Natural killer cell (primary cell): ENCODE measurements at regions not wholly inside any gene's neighbourhood (a gene's known extent, or its start where the extent isn't known, plus 50 kb on each side); places are given as distances from the start of the nearest gene placed in this dataset.
"Not testable (repeated sequence)": the region's sequence is repeated elsewhere in the genome, so short reads cannot be mapped to it uniquely, and the experiment has no call there.

Experiments used
- ATAC-seq, 3 donors: fragments of 150-1000 bp in 2 of 3; fragments of 200-7000 bp in 1 of 3; cut with Tn5 transposase; 1 replicate in 1 of 3; 2 replicates in 2 of 3; pipeline ENCODE4 v1.10.0; 2021; ENCODE audit warnings: mild to moderate bottlenecking in 2 of 3, moderate library complexity in 2 of 3
- DNase-seq, 2 donors: peaks; one replicate each; pipeline versions ENCODE4 v3.0.0 to v3.0.0-alpha.2; 2013 to 2021; ENCODE audit warnings: mixed read lengths in 1 of 2
- H3K27ac ChIP-seq: one replicate; pipeline ENCODE4 v1.5.1; 2013; ENCODE audit warnings: mild to moderate bottlenecking, low read length
- H3K27me3 ChIP-seq: one replicate; pipeline ENCODE4 v1.6.1; 2013; ENCODE audit warnings: low read length; ENCODE audit not compliant: control insufficient read depth, insufficient read depth
- H3K36me3 ChIP-seq: one replicate; pipeline ENCODE4 v1.6.1; 2013; ENCODE audit warnings: low read length; ENCODE audit not compliant: control insufficient read depth, insufficient read depth
- H3K4me1 ChIP-seq: one replicate; pipeline ENCODE4 v1.6.1; 2013; ENCODE audit warnings: low read length; ENCODE audit not compliant: control insufficient read depth, insufficient read depth
- H3K4me3 ChIP-seq: one replicate; pipeline ENCODE4 v1.5.1; 2013; ENCODE audit warnings: low read length
- H3K9me3 ChIP-seq: one replicate; pipeline ENCODE4 v1.6.1; 2013; ENCODE audit warnings: low read length; ENCODE audit not compliant: control insufficient read depth, insufficient read depth
- H3K27ac Mint-ChIP-seq, 2 donors: one replicate each; pipeline ENCODE4 v1.8.0; 2022; ENCODE audit warnings: mild to moderate bottlenecking in 2 of 2, mixed read lengths in 2 of 2, moderate library complexity in 1 of 2
- H3K27me3 Mint-ChIP-seq, 2 donors: one replicate each; pipeline ENCODE4 v1.8.0; 2022; ENCODE audit warnings: low read depth in 2 of 2, mixed read lengths in 2 of 2
- H3K36me3 Mint-ChIP-seq: one replicate; pipeline ENCODE4 v1.8.0; 2022; ENCODE audit warnings: mixed read lengths
- H3K4me1 Mint-ChIP-seq, 2 donors: one replicate each; pipeline ENCODE4 v1.8.0; 2022; ENCODE audit warnings: mixed read lengths in 2 of 2
- H3K4me3 Mint-ChIP-seq: one replicate; pipeline ENCODE4 v1.8.0; 2022; ENCODE audit warnings: mild to moderate bottlenecking, moderate library complexity, mixed read lengths
- H3K9me3 Mint-ChIP-seq, 2 donors: one replicate each; pipeline ENCODE4 v1.8.0; 2022; ENCODE audit warnings: mixed read lengths in 2 of 2
- WGBS: methylation state at CpG from one replicate; pipeline ENCODE4 v1.1.7; 2013; ENCODE audit warnings: missing lambda C conversion rate; ENCODE audit not compliant: insufficient coverage; 5-methylcytosine and 5-hydroxymethylcytosine counted together
- intact Hi-C: fragments of 100-400 bp; cut with micrococcal nuclease; formaldehyde crosslinking; loops from one replicate; pipeline ENCODE4 v1.14.2; 2022
- TF ChIP-seq, protein P1 (sequence below): fragments of 200-600 bp; IDR thresholded peaks from one replicate; pipeline ENCODE4 v1.8.0; 2022; ENCODE audit warnings: antibody characterized with exemption

DNA sequence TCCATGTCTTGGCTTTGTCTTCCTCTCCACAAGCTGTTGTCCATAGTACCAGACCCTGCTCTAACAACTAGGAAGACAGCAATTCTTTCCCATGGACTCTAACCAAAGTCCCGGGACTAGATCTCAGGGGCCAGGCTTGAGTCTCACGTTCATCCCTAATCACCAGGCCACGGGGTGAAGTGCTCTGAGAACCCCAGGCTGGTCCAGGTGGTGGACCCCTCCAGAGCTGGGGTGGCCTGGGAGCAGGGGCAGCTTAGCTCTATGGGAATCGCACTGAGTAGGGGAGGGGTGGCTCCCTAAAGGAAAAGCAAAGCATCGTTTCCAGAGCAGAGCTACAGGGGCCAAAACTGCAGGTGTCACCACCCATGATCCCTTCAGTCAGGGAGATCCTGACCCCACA lies 150.9 kb downstream of the TPRA1 start:
- no peaks in the 10 kb centered on the region for H3K9me3 Mint-ChIP-seq

DNA sequence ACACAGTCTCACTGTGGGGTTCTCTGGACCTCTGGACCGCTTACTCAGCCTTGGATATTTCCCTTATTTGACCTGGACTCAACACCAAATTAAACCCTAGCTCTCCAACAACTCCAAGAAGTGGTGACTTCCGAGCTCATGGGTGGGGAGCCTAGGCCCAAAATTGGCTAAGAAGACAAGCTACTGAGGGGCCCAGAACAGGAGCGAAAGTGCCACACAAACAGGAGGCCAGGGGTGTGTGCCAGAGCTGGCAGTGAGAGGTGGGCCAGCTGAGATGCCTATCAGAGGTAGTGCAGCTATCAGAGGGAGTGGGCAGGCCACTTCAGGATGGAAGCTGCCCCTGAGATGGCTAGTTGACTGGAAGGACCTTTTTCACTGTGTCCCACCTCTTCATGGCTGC lies 151.1 kb upstream of the PRR20G start:
- no peak overlapping the region for H3K4me3 Mint-ChIP-seq
- 87% methylated on average over 3 of the region's 3 CpGs for WGBS

More for the DNA sequence above, 150.9 kb downstream of the TPRA1 start:
- TF ChIP-seq, protein P1, sequence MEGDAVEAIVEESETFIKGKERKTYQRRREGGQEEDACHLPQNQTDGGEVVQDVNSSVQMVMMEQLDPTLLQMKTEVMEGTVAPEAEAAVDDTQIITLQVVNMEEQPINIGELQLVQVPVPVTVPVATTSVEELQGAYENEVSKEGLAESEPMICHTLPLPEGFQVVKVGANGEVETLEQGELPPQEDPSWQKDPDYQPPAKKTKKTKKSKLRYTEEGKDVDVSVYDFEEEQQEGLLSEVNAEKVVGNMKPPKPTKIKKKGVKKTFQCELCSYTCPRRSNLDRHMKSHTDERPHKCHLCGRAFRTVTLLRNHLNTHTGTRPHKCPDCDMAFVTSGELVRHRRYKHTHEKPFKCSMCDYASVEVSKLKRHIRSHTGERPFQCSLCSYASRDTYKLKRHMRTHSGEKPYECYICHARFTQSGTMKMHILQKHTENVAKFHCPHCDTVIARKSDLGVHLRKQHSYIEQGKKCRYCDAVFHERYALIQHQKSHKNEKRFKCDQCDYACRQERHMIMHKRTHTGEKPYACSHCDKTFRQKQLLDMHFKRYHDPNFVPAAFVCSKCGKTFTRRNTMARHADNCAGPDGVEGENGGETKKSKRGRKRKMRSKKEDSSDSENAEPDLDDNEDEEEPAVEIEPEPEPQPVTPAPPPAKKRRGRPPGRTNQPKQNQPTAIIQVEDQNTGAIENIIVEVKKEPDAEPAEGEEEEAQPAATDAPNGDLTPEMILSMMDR, result no peak
- 77% methylated on average over 5 of the region's 5 CpGs for WGBS
- no peak overlapping the region for H3K4me3 ChIP-seq
- H3K27ac ChIP-seq, result no peak overlapping the region
- H3K9me3 ChIP-seq, result no peaks in the 10 kb centered on the region
- H3K27me3 ChIP-seq, result no peaks in the 10 kb centered on the region
- DNase-seq, result no peak
- H3K4me1 ChIP-seq, result no peaks in the 10 kb centered on the region
- Mint-ChIP-seq H3K4me3 (no peak overlapping the region), H3K27me3 (peaks cover 10 to 19% of the 10 kb centered on the region in 2 donors), H3K4me1 (no peaks in the 10 kb centered on the region), H3K27ac (no peak overlapping the region), H3K36me3 (no peaks in the 10 kb centered on the region)
- intact Hi-C loops, result no loop called here
- no peak for ATAC-seq
- no peaks in the 10 kb centered on the region for H3K36me3 ChIP-seq

DNA sequence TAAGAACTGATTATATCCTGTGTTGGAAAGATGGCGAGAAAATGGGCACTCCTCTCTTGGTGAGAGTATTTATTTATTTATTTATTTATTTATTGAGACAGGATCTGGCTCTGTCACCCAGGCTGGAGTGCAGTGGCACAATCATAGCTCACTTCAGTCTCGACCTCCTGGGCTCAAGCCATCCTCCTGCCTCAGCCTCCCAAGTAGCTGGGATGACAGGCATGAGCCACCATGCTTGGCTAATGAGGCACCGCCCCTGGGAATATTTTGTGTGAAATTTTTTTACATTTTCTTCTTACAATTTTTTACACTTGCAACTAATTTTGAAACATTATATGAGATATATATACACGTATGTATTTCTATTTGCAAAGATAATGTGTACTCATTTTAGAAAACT lies 150.5 kb upstream of the PRR20G start:
- Histone ChIP-seq H3K4me1 (no peaks in the 10 kb centered on the region), H3K4me3 (no peak overlapping the region), H3K36me3 (no peaks in the 10 kb centered on the region), H3K27me3 (no peaks in the 10 kb centered on the region), H3K27ac (no peak overlapping the region), H3K9me3 (no peaks in the 10 kb centered on the region)
- no peaks in the 10 kb centered on the region for H3K36me3 Mint-ChIP-seq
- H3K4me1 Mint-ChIP-seq, result no peaks in the 10 kb centered on the region
- DNase-seq, result no peak
- no peaks in the 10 kb centered on the region for H3K9me3 Mint-ChIP-seq
- intact Hi-C loops, result no loop called here
- peaks cover 10 to 16% of the 10 kb centered on the region in 2 donors for H3K27me3 Mint-ChIP-seq
- ATAC-seq, result no peak
- no peak overlapping the region for H3K27ac Mint-ChIP-seq
- WGBS, result 80% methylated on average over 1 of the region's 4 CpGs
- TF ChIP-seq, protein P1, result no peak
- H3K4me3 Mint-ChIP-seq, result no peak overlapping the region

More for the DNA sequence above, 151.1 kb upstream of the PRR20G start:
- Histone ChIP-seq H3K4me3 (no peak overlapping the region), H3K9me3 (no peaks in the 10 kb centered on the region), H3K27me3 (no peaks in the 10 kb centered on the region), H3K4me1 (no peaks in the 10 kb centered on the region), H3K27ac (no peak overlapping the region), H3K36me3 (no peaks in the 10 kb centered on the region)
- intact Hi-C loops, result no loop called here
- Mint-ChIP-seq H3K4me1 (no peaks in the 10 kb centered on the region), H3K27me3 (peaks cover 10 to 19% of the 10 kb centered on the region in 2 donors), H3K36me3 (no peaks in the 10 kb centered on the region), H3K9me3 (no peaks in the 10 kb centered on the region), H3K27ac (no peak overlapping the region)
- no peak for DNase-seq
- no peak for ATAC-seq
- TF ChIP-seq, protein P1, result no peak

DNA sequence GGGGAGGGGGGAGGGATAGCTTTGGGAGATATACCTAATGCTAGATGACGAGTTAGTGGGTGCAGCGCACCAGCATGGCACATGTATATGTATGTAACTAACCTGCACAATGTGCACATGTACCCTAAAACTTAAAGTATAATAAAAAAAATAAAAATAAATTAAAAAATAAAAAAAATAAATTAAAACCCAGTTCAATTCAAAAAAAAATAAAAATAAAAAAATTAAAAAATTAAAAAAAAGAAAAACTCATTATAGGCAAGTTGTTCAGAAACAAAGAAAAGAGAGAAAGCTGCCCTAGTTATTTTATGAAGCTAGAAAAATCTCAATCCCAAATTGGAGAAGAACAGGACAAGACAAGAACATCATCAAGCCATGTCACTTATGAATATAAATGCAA lies 147.5 kb upstream of the PRR20G start:
- H3K27ac Mint-ChIP-seq, H3K27ac ChIP-seq, intact Hi-C loops, H3K36me3 Mint-ChIP-seq, H3K4me3 ChIP-seq, H3K4me1 ChIP-seq, H3K36me3 ChIP-seq, H3K9me3 Mint-ChIP-seq, ATAC-seq, H3K27me3 ChIP-seq, H3K4me3 Mint-ChIP-seq, DNase-seq, H3K4me1 Mint-ChIP-seq, H3K9me3 ChIP-seq: not testable (repeated sequence)
- no CpG with 5 or more reads among the region's 2 CpGs for WGBS
- peaks cover 19 to 28% of the 10 kb centered on the region in 2 donors for H3K27me3 Mint-ChIP-seq
